OCI-LY1 (cell line): ENCODE measurements at regions not wholly inside any gene's neighbourhood (a gene's known extent, or its start where the extent isn't known, plus 50 kb on each side); places are given as distances from the start of the nearest gene placed in this dataset.

Experiments
- H2AFZ ChIP-seq: fragments of 200-600 bp; sonication (generic), shearing (Covaris generic); 2 replicates; pipeline ENCODE4 v1.6.0; 2014; ENCODE audit warnings: antibody characterized with exemption, mild to moderate bottlenecking, low read length
- H3F3A ChIP-seq: fragments of 200-600 bp; sonication (generic), shearing (Covaris generic); 2 replicates; pipeline ENCODE4 v1.6.0; 2014; ENCODE audit warnings: mild to moderate bottlenecking, antibody characterized with exemption, low read length, moderate library complexity; ENCODE audit not compliant: insufficient read depth
- H3K27ac ChIP-seq: fragments of 200-600 bp; sonication (generic); 2 replicates; pipeline ENCODE4 v1.5.1; 2014; ENCODE audit warnings: low read length, mixed run types, mild to moderate bottlenecking, low read depth; ENCODE audit not compliant: poor library complexity, severe bottlenecking
- H3K27me3 ChIP-seq: fragments of 200-600 bp; sonication (generic); 2 replicates; pipeline ENCODE4 v1.6.0; 2014; ENCODE audit warnings: antibody characterized with exemption, mild to moderate bottlenecking, low read length, moderate library complexity; ENCODE audit not compliant: insufficient read depth
- H3K36me3 ChIP-seq: fragments of 200-600 bp; sonication (generic); 2 replicates; pipeline ENCODE4 v1.6.1; 2014; ENCODE audit warnings: mild to moderate bottlenecking, antibody characterized with exemption, low read length, moderate library complexity, mixed read lengths; ENCODE audit not compliant: insufficient read depth
- H3K4me1 ChIP-seq: fragments of 200-600 bp; sonication (generic); 2 replicates; pipeline ENCODE4 v1.5.1; 2014; ENCODE audit warnings: mild to moderate bottlenecking, low read length, moderate library complexity; ENCODE audit not compliant: insufficient read depth, severe bottlenecking
- H3K4me2 ChIP-seq: fragments of 200-600 bp; sonication (generic), shearing (Covaris generic); 2 replicates; pipeline ENCODE4 v1.6.1; 2014; ENCODE audit warnings: low read length
- H3K4me3 ChIP-seq: fragments of 200-600 bp; sonication (generic); 2 replicates; pipeline ENCODE4 v1.5.1; 2014; ENCODE audit warnings: low read length, low read depth, mild to moderate bottlenecking, mixed read lengths; ENCODE audit not compliant: poor library complexity, severe bottlenecking
- H3K79me2 ChIP-seq: fragments of 200-600 bp; shearing (Covaris generic); 2 replicates; pipeline ENCODE4 v1.6.1; 2016; ENCODE audit warnings: mixed run types, low read length, mixed read lengths; ENCODE audit not compliant: insufficient read depth
- H3K9ac ChIP-seq: fragments of 200-600 bp; sonication (generic), shearing (Covaris generic); 2 replicates; pipeline ENCODE4 v1.6.1; 2014; ENCODE audit warnings: mild to moderate bottlenecking, low read length, mixed read lengths
- H3K9me2 ChIP-seq: fragments of 200-600 bp; sonication (generic), shearing (Covaris generic); 2 replicates; pipeline ENCODE4 v1.6.1; 2014; ENCODE audit warnings: low read depth, mild to moderate bottlenecking, low read length, mixed read lengths
- H3K9me3 ChIP-seq: fragments of 200-600 bp; shearing (Covaris generic); 2 replicates; pipeline ENCODE4 v1.6.1; 2014; ENCODE audit warnings: low read length, mixed read lengths
- H4K20me1 ChIP-seq: fragments of 200-600 bp; sonication (generic), shearing (Covaris generic); 2 replicates; pipeline ENCODE4 v1.6.0; 2016; ENCODE audit warnings: mild to moderate bottlenecking, low read length; ENCODE audit not compliant: insufficient read depth
- EZH2 ChIP-seq: fragments of 200-600 bp; sonication (generic), shearing (Covaris generic); IDR thresholded peaks from 2 replicates; pipeline ENCODE4 v1.8.0; 2017; ENCODE audit warnings: borderline replicate concordance, mixed run types, mild to moderate bottlenecking, antibody characterized with exemption, low read length, moderate library complexity, mixed read lengths
- TF ChIP-seq, protein P1 (sequence below): fragments of 200-600 bp; sonication (generic), shearing (Covaris generic); IDR thresholded peaks from 2 replicates; pipeline ENCODE4 v1.5.1; 2017; ENCODE audit warnings: mild to moderate bottlenecking, antibody characterized with exemption, low read length, moderate library complexity, mixed read lengths

DNA sequence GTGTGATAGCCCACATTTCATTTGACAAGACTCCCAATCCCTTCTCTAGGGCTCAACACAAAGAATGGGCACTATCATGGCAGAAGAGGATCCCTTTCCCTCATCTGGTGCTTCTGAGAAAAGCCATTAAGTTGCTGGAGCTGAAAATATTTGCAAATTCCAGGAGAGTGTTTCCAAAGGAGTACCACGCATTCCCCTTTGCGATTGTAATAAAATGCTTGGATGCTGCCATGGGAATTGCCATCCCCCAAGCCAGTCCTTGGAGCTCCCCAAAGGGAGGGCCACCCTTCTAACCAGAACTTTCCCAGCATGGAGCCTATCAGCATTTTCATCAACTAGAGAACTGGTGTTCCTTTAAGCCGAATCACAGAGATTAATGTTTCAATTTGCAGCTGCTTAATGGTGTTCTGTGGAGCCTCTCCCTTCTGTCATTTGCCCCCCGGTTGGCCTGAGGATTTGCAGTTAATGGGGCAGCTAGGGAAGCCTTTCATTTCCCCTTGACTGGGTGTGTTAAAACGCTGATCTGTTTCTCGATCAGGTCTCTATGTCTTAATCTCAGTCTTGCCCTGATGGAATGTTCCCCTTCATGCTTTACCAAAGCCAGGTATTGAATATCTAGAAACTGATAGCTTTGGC is 133.0 kb downstream of the ENC1 start:
- Histone ChIP-seq H3K4me2 (no peak overlapping the region), H3K9me3 (no peaks in the 10 kb centered on the region), H3K79me2 (no peaks in the 10 kb centered on the region), H3K9ac (no peak overlapping the region), H4K20me1 (no peaks in the 10 kb centered on the region), H3K27ac (no peak overlapping the region), H3F3A (no peaks in the 10 kb centered on the region), H3K4me3 (no peak overlapping the region), H3K9me2 (no peaks in the 10 kb centered on the region), H3K4me1 (no peaks in the 10 kb centered on the region), H3K27me3 (peaks cover 6% of the 10 kb centered on the region; the same call in 1 of the 2 replicates), H2AFZ (no peak overlapping the region), H3K36me3 (no peaks in the 10 kb centered on the region)
- TF ChIP-seq EZH2, result no peak
- TF ChIP-seq, protein P1, sequence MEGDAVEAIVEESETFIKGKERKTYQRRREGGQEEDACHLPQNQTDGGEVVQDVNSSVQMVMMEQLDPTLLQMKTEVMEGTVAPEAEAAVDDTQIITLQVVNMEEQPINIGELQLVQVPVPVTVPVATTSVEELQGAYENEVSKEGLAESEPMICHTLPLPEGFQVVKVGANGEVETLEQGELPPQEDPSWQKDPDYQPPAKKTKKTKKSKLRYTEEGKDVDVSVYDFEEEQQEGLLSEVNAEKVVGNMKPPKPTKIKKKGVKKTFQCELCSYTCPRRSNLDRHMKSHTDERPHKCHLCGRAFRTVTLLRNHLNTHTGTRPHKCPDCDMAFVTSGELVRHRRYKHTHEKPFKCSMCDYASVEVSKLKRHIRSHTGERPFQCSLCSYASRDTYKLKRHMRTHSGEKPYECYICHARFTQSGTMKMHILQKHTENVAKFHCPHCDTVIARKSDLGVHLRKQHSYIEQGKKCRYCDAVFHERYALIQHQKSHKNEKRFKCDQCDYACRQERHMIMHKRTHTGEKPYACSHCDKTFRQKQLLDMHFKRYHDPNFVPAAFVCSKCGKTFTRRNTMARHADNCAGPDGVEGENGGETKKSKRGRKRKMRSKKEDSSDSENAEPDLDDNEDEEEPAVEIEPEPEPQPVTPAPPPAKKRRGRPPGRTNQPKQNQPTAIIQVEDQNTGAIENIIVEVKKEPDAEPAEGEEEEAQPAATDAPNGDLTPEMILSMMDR, result no peak

DNA sequence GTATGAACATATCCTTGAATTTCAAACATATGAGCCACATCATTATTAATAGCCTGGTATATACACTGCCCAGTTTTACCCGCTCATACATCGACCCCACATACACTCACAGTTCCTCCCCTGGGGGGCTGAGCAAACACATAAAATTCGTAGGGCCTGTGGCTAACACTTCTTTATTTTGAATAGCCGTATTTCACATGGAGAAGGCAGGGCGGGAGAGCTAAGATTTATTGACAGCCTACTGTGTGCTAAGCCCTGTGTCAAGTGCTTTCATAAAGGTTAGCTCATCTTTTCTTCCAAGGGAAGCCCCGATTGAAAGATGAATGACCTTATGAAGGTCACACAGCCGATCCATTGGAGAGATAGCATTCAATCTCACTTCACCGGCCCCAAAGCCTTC is 134.4 kb downstream of the ENC1 start:
- H3K27me3 ChIP-seq, result peaks cover 6% of the 10 kb centered on the region; the same call in 1 of the 2 replicates

DNA sequence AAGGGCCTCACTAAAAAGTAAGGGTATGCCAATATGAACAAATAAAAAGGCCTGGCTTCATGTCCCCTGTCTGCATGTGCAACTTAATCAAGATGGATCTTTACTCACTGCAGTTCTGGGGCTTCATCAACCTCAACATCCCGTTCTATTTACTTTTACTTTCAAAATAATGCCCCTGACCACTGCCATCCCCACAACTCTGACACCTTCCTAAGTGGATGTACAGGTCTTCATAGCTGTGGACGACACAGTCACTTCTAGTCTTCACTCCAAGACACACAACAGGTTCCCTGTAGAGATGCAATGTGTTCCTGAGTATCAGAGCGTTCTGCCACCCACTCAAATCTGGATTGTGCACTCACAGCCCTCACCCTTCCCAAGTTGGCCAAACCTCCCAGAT is 136.1 kb downstream of the ENC1 start:
- no peaks in the 10 kb centered on the region for H3K79me2 ChIP-seq
- H3K9me3 ChIP-seq, result no peaks in the 10 kb centered on the region
- H3K36me3 ChIP-seq, result no peaks in the 10 kb centered on the region
- H3K4me3 ChIP-seq, result no peak overlapping the region
- no peak for TF ChIP-seq EZH2
- TF ChIP-seq, protein P1, result no peak
- no peaks in the 10 kb centered on the region for H4K20me1 ChIP-seq
- H3K27me3 ChIP-seq, result peaks cover 6% of the 10 kb centered on the region; the same call in 1 of the 2 replicates
- no peaks in the 10 kb centered on the region for H3F3A ChIP-seq
- H3K9me2 ChIP-seq, result no peaks in the 10 kb centered on the region
- no peak overlapping the region for H3K4me2 ChIP-seq
- no peak overlapping the region for H3K27ac ChIP-seq
- no peak overlapping the region for H2AFZ ChIP-seq
- H3K4me1 ChIP-seq, result no peaks in the 10 kb centered on the region
- H3K9ac ChIP-seq, result no peak overlapping the region

More for the DNA sequence above, 134.4 kb downstream of the ENC1 start:
- H3K9me2 ChIP-seq, result no peaks in the 10 kb centered on the region
- H2AFZ ChIP-seq, result no peak overlapping the region
- H3F3A ChIP-seq, result no peaks in the 10 kb centered on the region
- H3K4me2 ChIP-seq, result no peak overlapping the region
- H3K9me3 ChIP-seq, result no peaks in the 10 kb centered on the region
- no peak overlapping the region for H3K4me3 ChIP-seq
- H3K36me3 ChIP-seq, result no peaks in the 10 kb centered on the region
- no peaks in the 10 kb centered on the region for H3K79me2 ChIP-seq
- H3K9ac ChIP-seq, result no peak overlapping the region
- H3K27ac ChIP-seq, result no peak overlapping the region
- no peaks in the 10 kb centered on the region for H3K4me1 ChIP-seq
- H4K20me1 ChIP-seq, result no peaks in the 10 kb centered on the region
- TF ChIP-seq, protein P1, result no peak
- TF ChIP-seq EZH2, result no peak
